ENCODE measurements at regions not wholly inside any gene's neighbourhood (a gene's known extent, or its start where the extent isn't known, plus 50 kb on each side); places are given as distances from the start of the nearest gene placed in this dataset.

GRCh38 chr20:55783381-55783780, 221.9 kb downstream of the CBLN4 start:
- DNase-seq (ENCODE audit: low spot score): no peak

- DNase-seq (ENCODE audit: low spot score): no peak
Observed at GRCh38 chr20:55782912-55783253, 222.4 kb downstream of the CBLN4 start.

- no peak for DNase-seq (ENCODE audit: low spot score)
Observed at GRCh38 chr20:55782224-55782911, 223.0 kb downstream of the CBLN4 start.

- DNase-seq (ENCODE audit: low spot score): no peak
Observed at GRCh38 chr20:55778796-55779195, 226.5 kb downstream of the CBLN4 start.

- no peak for DNase-seq (ENCODE audit: low spot score)
Observed at GRCh38 chr20:55777641-55778040, 227.7 kb downstream of the CBLN4 start.

- no peak for DNase-seq (ENCODE audit: low spot score)
Observed at GRCh38 chr20:55776176-55776575, 229.1 kb downstream of the CBLN4 start.

GRCh38 chr20:55774628-55775027, 230.7 kb downstream of the CBLN4 start:
- DNase-seq (ENCODE audit: low spot score): no peak

GRCh38 chr20:55761797-55762196, 243.5 kb downstream of the CBLN4 start:
- no peak for DNase-seq (ENCODE audit: low spot score)

- no peak for DNase-seq (ENCODE audit: low spot score)
Observed at GRCh38 chr20:55761100-55761499, 244.2 kb downstream of the CBLN4 start.

- no peak for DNase-seq (ENCODE audit: low spot score)
Observed at GRCh38 chr20:55760586-55760985, 244.7 kb downstream of the CBLN4 start.

- no peak for DNase-seq (ENCODE audit: low spot score)
Observed at GRCh38 chr20:55755861-55756260, 249.5 kb downstream of the CBLN4 start.

- no peak for DNase-seq (ENCODE audit: low spot score)
Observed at GRCh38 chr20:55755411-55755810, 249.9 kb downstream of the CBLN4 start.

GRCh38 chr20:55746723-55747122, 258.6 kb downstream of the CBLN4 start:
- no peak for DNase-seq (ENCODE audit: low spot score)

- no peak for DNase-seq (ENCODE audit: low spot score)
Observed at GRCh38 chr20:55745840-55746239, 259.5 kb downstream of the CBLN4 start.

- DNase-seq (ENCODE audit: low spot score): no peak
Observed at GRCh38 chr20:55744896-55745295, 260.4 kb downstream of the CBLN4 start.

- no peak for DNase-seq (ENCODE audit: low spot score)
Observed at GRCh38 chr20:55741801-55742200, 263.5 kb downstream of the CBLN4 start.

- DNase-seq (ENCODE audit: low spot score): no peak
Observed at GRCh38 chr20:55740076-55740475, 265.2 kb downstream of the CBLN4 start.

- no peak for DNase-seq (ENCODE audit: low spot score)
Observed at GRCh38 chr20:55730321-55730720, 275.0 kb downstream of the CBLN4 start.

GRCh38 chr20:55714736-55715135, 290.6 kb downstream of the CBLN4 start:
- no peak for DNase-seq (ENCODE audit: low spot score)

- DNase-seq (ENCODE audit: low spot score): no peak
Observed at GRCh38 chr20:55714082-55714481, 291.2 kb downstream of the CBLN4 start.

GRCh38 chr20:55704458-55704857, 300.9 kb downstream of the CBLN4 start:
- DNase-seq (ENCODE audit: low spot score): no peak

- no peak for DNase-seq (ENCODE audit: low spot score)
Observed at GRCh38 chr20:55701467-55701866, 303.9 kb downstream of the CBLN4 start.

GRCh38 chr20:55696520-55696919, 308.8 kb downstream of the CBLN4 start:
- no peak for DNase-seq (ENCODE audit: low spot score)

GRCh38 chr20:55693641-55694040, 311.7 kb downstream of the CBLN4 start:
- DNase-seq (ENCODE audit: low spot score): no peak

GRCh38 chr20:55685841-55686240, 319.5 kb downstream of the CBLN4 start:
- DNase-seq (ENCODE audit: low spot score): no peak

Data from hematopoietic multipotent progenitor cell treated with erythropoietin and hydrocortisone succinate and interleukin-3 and kit ligand, for 17 days (in vitro differentiated cells).